Cardiac muscle cell (in vitro differentiated cells and primary cell): ENCODE measurements at regions not wholly inside any gene's neighbourhood (a gene's known extent, or its start where the extent isn't known, plus 50 kb on each side); places are given as distances from the start of the nearest gene placed in this dataset.

Experiments used
- DNase-seq, 2 donors: peaks; one replicate each; pipeline versions ENCODE4 v3.0.0 to v3.0.0-alpha.2; 2010 to 2017; ENCODE audit warnings: low read depth in 1 of 2, low spot score in 1 of 2
- H3K27ac ChIP-seq: fragments of 200-600 bp; sonication (generic); 2 replicates; pipeline ENCODE4 v1.5.1; 2016
- H3K27me3 ChIP-seq: fragments of 200-600 bp; sonication (generic); 2 replicates; pipeline ENCODE4 v1.6.0; 2016; ENCODE audit warnings: control low read depth
- H3K36me3 ChIP-seq: fragments of 200-600 bp; sonication (generic); 2 replicates; pipeline ENCODE4 v1.5.1; 2016; ENCODE audit warnings: control low read depth
- H3K4me1 ChIP-seq: fragments of 200-600 bp; sonication (generic); 2 replicates; pipeline ENCODE4 v1.8.1; 2017; ENCODE audit warnings: low read depth, mild to moderate bottlenecking, mixed run types
- H3K4me3 ChIP-seq: fragments of 200-600 bp; sonication (generic); 2 replicates; pipeline ENCODE4 v1.5.1; 2016; ENCODE audit warnings: mild to moderate bottlenecking
- H3K9me3 ChIP-seq: fragments of 200-600 bp; sonication (generic); 2 replicates; pipeline ENCODE4 v1.5.1; 2017; ENCODE audit warnings: low read depth, mild to moderate bottlenecking, control low read depth
- CTCF ChIP-seq: IDR thresholded peaks from 2 replicates; pipeline ENCODE4 v1.5.1; 2012; ENCODE audit warnings: low read depth, mild to moderate bottlenecking, low read length

GRCh38 chr18:33873112-33873511 is 295.1 kb downstream of the ASXL3 start:
- Histone ChIP-seq H3K4me1 (no peaks in the 10 kb centered on the region), H3K27me3 (no peaks in the 10 kb centered on the region), H3K4me3 (no peak overlapping the region), H3K36me3 (no peaks in the 10 kb centered on the region), H3K27ac (no peak overlapping the region), H3K9me3 (no peaks in the 10 kb centered on the region)
- no peak for TF ChIP-seq CTCF
- no peak for DNase-seq

GRCh38 chr18:33871363-33872025 is 293.5 kb downstream of the ASXL3 start:
- H3K4me1 ChIP-seq, result no peaks in the 10 kb centered on the region
- DNase-seq, result no peak
- no peak overlapping the region for H3K4me3 ChIP-seq
- H3K36me3 ChIP-seq, result no peaks in the 10 kb centered on the region
- no peak for TF ChIP-seq CTCF
- no peaks in the 10 kb centered on the region for H3K27me3 ChIP-seq
- H3K27ac ChIP-seq, result no peak overlapping the region
- H3K9me3 ChIP-seq, result no peaks in the 10 kb centered on the region

GRCh38 chr18:33870059-33870458 is 292.0 kb downstream of the ASXL3 start:
- no peaks in the 10 kb centered on the region for H3K36me3 ChIP-seq
- H3K27ac ChIP-seq, result no peak overlapping the region
- no peak for TF ChIP-seq CTCF
- H3K27me3 ChIP-seq, result no peaks in the 10 kb centered on the region
- H3K4me1 ChIP-seq, result no peaks in the 10 kb centered on the region
- peaks cover 5% of the 10 kb centered on the region for H3K9me3 ChIP-seq
- H3K4me3 ChIP-seq, result no peak overlapping the region
- DNase-seq, result peak in 1 of 2 donors; percentile 53

- no peak for DNase-seq
- H3K27me3 ChIP-seq, result no peaks in the 10 kb centered on the region
- no peak overlapping the region for H3K4me3 ChIP-seq
- no peak overlapping the region for H3K27ac ChIP-seq
- H3K4me1 ChIP-seq, result no peaks in the 10 kb centered on the region
- TF ChIP-seq CTCF, result no peak
- peaks cover 5% of the 10 kb centered on the region for H3K9me3 ChIP-seq
- no peaks in the 10 kb centered on the region for H3K36me3 ChIP-seq
These were observed 288.4 kb downstream of the ASXL3 start for GRCh38 chr18:33866386-33866785.

- no peak for TF ChIP-seq CTCF
- H3K9me3 ChIP-seq, result peaks cover 5% of the 10 kb centered on the region
- H3K27me3 ChIP-seq, result no peaks in the 10 kb centered on the region
- H3K27ac ChIP-seq, result no peak overlapping the region
- H3K36me3 ChIP-seq, result no peaks in the 10 kb centered on the region
- no peak for DNase-seq
- no peaks in the 10 kb centered on the region for H3K4me1 ChIP-seq
- no peak overlapping the region for H3K4me3 ChIP-seq
These were observed 285.9 kb downstream of the ASXL3 start for GRCh38 chr18:33863912-33864311.

GRCh38 chr18:33854827-33855139 is 276.8 kb downstream of the ASXL3 start:
- H3K4me1 ChIP-seq, result no peaks in the 10 kb centered on the region
- TF ChIP-seq CTCF, result no peak
- no peak for DNase-seq
- no peaks in the 10 kb centered on the region for H3K27me3 ChIP-seq
- H3K27ac ChIP-seq, result no peak overlapping the region
- no peaks in the 10 kb centered on the region for H3K36me3 ChIP-seq
- no peaks in the 10 kb centered on the region for H3K9me3 ChIP-seq
- no peak overlapping the region for H3K4me3 ChIP-seq
